SKM-1 (cell line): ENCODE measurements at regions not wholly inside any gene's neighbourhood (a gene's known extent, or its start where the extent isn't known, plus 50 kb on each side); places are given as distances from the start of the nearest gene placed in this dataset.
"Not testable (repeated sequence)": the region's sequence is repeated elsewhere in the genome, so short reads cannot be mapped to it uniquely, and the experiment has no call there.

Experiments
- DNase-seq: peaks from one replicate; lab custom pipeline; 2025; ENCODE audit not compliant: unreplicated experiment; lab: John Stamatoyannopoulos, UW

DNA sequence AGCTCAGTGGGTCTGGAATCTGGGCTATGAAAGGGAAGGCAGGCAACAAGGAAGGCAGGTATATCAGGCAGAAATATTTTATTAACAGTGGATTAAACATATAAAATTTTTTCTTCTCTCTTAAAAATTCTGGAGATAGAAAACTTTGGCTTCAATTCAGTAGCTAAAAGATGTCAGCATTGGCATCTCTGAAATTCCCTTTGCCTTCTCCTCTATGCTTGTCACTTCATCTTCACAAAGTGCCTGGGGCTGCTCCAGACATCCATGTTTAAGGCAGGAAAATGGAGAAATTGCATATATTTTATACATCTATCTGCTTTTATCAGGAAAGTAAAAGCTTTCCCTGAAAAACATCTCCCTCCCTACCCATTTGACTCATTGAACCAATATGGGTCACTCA is 894.1 kb upstream of the API5 start:
- DNase-seq = no peak

- no peak for DNase-seq
These were observed 889.7 kb upstream of the API5 start for GRCh38 chr11:42422090-42422489.

DNA sequence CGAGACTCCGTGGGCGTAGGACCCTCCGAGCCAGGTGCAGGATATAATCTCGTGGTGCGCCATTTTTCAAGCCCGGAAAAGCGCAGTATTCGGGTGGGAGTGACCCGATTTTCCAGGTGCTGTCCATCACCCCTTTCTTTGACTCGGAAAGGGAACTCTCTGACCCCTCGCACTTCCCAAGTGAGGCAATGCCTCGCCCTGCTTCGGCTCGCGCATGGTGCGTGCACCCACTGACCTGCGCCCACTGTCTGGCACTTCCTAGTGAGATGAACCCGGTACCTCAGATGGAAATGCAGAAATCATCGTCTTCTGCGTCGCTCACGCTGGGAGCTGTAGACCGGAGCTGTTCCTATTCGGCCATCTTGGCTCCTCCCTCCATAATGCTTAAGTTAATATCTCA is 876.9 kb upstream of the API5 start:
- DNase-seq = not testable (repeated sequence)

DNA sequence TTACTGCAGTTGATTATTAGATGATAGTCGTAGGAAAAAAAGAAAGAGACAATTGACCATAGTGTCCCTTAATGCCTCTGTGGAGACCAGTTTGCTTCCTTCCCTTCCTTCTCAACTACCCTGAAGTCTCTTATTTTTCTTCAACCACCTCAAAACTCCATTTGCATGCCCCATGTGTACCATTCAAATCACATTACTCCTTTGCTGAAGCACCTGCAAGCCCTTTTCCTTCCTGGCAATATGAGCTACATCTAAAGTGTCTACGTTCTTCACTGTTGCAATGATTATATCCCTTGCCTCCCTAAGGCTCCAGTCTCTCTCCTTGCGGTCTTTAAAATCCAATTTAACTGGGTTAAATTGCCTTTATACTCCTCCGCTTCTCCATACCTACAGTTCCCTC is 867.4 kb upstream of the API5 start:
- no peak for DNase-seq

DNA sequence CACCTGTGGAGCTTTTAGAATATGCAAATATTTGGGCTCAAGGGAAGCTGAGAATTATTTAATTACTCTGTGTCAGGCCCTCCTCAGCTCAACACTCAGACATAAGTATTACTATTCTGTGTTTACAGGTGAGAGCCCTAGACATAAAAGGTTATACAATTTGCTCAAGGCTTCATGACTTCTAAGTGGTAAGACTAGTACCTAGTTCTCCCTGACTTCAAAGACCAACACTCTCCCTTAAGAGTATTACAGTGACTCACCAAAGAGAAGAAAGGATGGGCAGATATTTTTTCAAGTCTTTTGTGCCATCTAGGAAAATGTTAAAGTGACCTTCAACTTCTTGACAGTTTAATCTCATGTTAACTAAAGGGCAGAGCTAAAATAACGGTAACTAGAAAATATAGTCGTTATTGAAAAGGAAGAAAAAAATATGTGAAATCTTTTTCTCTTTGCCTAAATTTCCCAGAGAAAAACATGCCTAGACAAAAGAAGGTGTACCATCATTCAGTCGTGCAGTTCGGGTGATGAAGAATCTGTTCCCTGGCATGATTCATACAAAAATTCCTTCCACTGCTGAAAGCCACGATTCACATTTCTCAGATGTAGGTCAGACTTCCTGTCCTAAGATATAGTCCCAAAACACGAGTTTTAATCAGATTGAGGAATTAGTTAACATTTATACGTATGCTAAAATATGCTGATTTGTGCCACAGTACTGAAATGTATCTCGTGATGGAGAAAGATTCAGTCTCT is 849.1 kb upstream of the API5 start:
- DNase-seq = no peak

DNA sequence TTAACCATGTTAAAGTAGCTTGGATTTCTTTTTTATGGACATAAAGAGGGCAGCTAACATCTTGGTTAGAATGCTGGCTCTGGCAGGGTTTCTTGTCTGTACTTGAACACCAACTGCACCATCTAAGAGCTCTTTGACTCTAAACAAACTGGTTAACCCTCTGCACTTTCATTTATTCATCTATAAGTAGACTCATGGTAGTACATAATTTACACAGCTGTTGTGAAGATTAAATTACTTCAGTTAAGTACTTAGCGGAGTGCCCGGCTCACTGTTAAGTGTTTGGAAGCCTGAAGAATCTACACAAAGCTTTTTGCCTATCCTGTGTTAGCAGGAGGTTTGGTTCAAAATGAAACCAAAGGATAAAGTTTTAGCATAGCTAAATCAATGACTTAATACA is 846.2 kb upstream of the API5 start:
- no peak for DNase-seq

GRCh38 chr11:42473106-42473505 is 838.7 kb upstream of the API5 start:
- DNase-seq = no peak

GRCh38 chr11:42482822-42483221 is 829.0 kb upstream of the API5 start:
- no peak for DNase-seq

GRCh38 chr11:42490506-42490905 is 821.3 kb upstream of the API5 start:
- no peak for DNase-seq

- no peak for DNase-seq
These were observed 817.3 kb upstream of the API5 start for GRCh38 chr11:42494459-42494858.

DNA sequence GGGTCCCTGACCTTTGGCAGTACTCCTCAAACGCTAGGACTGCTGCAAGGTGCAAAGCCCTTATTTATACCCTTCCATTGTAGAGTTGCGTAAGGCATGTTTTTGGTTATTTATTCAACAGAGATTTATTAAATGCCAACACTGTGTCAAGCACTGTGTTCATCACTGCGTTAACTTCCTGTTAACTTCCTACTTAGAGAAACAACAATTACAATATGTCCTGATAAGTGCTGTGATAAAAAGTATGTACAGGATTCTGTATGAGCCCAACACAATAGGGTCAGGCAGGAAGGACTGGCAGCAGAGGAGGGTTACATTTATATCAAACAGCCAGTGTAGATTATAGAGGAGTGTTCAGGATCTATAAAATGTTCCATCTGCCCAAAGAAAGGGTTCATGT is 812.8 kb upstream of the API5 start:
- no peak for DNase-seq

- DNase-seq = no peak
These were observed 809.6 kb upstream of the API5 start for GRCh38 chr11:42502151-42502550.

GRCh38 chr11:42521994-42522393 is 789.8 kb upstream of the API5 start:
- no peak for DNase-seq

GRCh38 chr11:42524534-42525227 is 787.1 kb upstream of the API5 start:
- DNase-seq = peak; percentile 73

- DNase-seq = no peak
These were observed 785.4 kb upstream of the API5 start for GRCh38 chr11:42526426-42526825.

DNA sequence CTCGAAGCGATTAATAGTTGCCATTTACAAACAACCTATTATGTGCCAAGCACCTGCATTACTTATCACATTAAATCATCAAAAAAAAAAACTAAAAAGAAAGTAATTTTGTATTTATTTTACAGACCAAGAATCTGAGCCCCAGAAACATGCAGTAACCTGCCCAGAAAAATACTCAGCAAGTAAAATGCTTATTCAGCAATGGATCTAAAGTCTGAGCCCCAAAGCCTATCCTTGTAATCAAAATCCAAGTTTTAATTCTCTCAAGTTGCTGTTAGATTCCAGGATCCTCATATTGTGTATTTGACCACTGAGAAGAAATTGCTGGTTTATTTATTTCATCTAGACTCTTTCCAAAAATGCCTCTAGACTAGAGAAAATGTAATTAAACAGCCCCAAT is 783.3 kb upstream of the API5 start:
- DNase-seq = no peak

DNA sequence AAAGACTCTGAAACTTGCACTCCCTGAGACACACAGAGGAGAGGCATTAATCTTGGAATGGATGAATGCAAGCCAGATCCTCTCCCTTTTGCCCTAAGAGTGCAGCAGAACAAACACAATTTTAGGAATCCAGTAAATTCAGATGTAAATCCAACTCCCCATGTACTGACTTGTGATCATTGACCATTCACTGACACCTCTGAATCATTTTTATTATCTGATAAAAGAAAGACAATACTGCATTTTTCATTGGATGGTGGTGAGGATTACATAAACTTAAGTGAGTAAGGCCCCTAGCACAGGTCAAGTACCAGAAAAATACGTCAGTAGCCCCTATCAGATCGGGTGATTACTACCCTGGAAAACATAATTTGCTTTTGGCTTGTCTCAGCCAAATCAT is 782.9 kb upstream of the API5 start:
- DNase-seq = no peak

- no peak for DNase-seq
These were observed 775.0 kb upstream of the API5 start for GRCh38 chr11:42536611-42537360.

- DNase-seq = no peak
These were observed 769.5 kb upstream of the API5 start for GRCh38 chr11:42542336-42542735.

DNA sequence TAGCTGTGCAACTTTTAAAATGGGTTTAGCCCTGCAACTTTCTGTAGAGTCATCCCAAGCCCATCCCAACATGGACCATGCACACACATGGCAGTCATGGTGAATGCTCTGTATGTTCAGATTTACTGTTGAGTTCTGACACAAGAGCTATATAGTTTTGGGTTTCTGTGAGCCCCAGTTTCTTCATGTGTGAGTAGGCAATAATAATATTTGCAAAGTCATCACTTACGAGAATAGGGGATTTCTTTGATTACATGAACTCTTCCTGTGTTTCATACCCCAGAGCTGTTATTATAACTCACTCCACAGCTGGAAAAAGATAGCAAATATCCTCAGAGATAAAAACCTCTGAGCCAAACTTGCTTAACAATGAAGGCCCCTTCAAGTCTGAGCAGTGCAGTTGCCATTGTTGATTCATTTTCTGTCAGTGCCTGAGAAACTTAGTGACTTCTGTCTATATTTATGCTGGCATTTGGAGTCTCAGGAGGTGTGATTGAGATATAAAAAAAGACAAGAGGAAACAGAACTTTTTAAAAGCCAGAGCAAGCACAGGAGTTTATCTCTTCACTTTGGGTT is 767.9 kb upstream of the API5 start:
- no peak for DNase-seq

DNA sequence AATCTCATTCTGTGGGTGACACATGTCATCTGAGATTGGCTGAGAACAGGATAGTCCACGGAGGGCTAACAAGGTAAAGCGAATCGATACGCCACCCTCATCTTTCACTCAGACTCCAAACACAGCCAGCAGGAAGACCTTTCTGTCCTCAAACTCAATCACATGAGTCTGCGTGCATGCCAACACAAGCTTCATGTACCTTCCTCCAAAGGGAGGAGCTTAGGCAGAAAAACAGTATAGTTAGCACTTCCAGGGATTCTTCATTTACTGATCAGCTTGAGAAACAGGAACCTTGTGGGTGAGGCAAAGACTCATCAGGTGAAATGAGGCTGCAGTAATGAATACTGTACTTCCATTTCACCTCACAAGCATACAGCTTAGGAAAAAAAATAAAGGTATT is 767.1 kb upstream of the API5 start:
- no peak for DNase-seq

DNA sequence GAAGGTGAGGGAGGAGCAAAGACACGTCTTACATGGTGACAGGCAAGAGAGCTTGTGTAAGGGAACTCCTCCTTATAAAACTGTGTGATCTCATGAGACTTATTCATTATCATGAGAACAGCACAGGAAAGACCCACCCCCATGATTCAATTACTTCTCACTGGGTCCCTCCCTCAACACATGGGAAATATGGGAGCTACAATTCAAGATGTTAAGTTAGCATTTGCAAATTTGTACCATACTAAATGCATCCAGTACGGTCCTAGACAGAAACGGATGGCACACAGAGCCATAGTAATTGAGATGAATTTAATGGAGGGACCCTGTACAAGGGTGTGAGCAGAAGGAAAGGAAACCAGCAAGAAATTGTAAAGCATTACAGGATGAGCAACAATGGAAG is 765.8 kb upstream of the API5 start:
- DNase-seq = no peak
